Neural progenitor cell (in vitro differentiated cells): ENCODE measurements at regions not wholly inside any gene's neighbourhood (a gene's known extent, or its start where the extent isn't known, plus 50 kb on each side); places are given as distances from the start of the nearest gene placed in this dataset.
A peak's percentile ranks its signal among the peaks of the same experiment; 100 is the strongest.
"Not testable (repeated sequence)": the region's sequence is repeated elsewhere in the genome, so short reads cannot be mapped to it uniquely, and the experiment has no call there.

ENCODE experiments used
- DNase-seq: peaks from one replicate; pipeline ENCODE4 v3.0.0-alpha.2; 2016; ENCODE audit warnings: low spot score
- H2AFZ ChIP-seq: fragments of 200-600 bp; sonication (generic); replicated peaks from 2 replicates; pipeline ENCODE4 v1.6.1; 2016; ENCODE audit warnings: antibody characterized with exemption
- H3F3A ChIP-seq: fragments of 200-600 bp; sonication (generic); 2 replicates; pipeline ENCODE4 v1.6.1; 2016; ENCODE audit warnings: antibody characterized with exemption, low read depth
- H3K27ac ChIP-seq: fragments of 200-600 bp; sonication (generic); 2 replicates; pipeline ENCODE4 v1.5.1; 2016; ENCODE audit warnings: mild to moderate bottlenecking
- H3K27me3 ChIP-seq: fragments of 200-600 bp; sonication (generic); 2 replicates; pipeline ENCODE4 v1.6.1; 2016; ENCODE audit warnings: mild to moderate bottlenecking, moderate library complexity
- H3K36me3 ChIP-seq: fragments of 200-600 bp; sonication (generic); 2 replicates; pipeline ENCODE4 v1.5.1; 2016
- H3K4me1 ChIP-seq: fragments of 200-600 bp; sonication (generic); 2 replicates; pipeline ENCODE4 v1.6.1; 2016; ENCODE audit warnings: mixed run types
- H3K4me2 ChIP-seq: fragments of 200-600 bp; sonication (generic); 2 replicates; pipeline ENCODE4 v1.6.1; 2016
- H3K4me3 ChIP-seq: fragments of 200-600 bp; sonication (generic); 2 replicates; pipeline ENCODE4 v1.5.1; 2016
- H3K79me2 ChIP-seq: fragments of 200-600 bp; sonication (generic); 2 replicates; pipeline ENCODE4 v1.6.1; 2016; ENCODE audit warnings: low read depth
- H3K9ac ChIP-seq: fragments of 200-600 bp; sonication (generic); 2 replicates; pipeline ENCODE4 v1.6.1; 2016
- H3K9me3 ChIP-seq: fragments of 200-600 bp; sonication (generic); 2 replicates; pipeline ENCODE4 v1.5.1; 2016; ENCODE audit warnings: low read depth
- H4K20me1 ChIP-seq: fragments of 200-600 bp; sonication (generic); 2 replicates; pipeline ENCODE4 v1.6.1; 2016; ENCODE audit warnings: low read depth
- H3K27ac Mint-ChIP-seq: 3 replicates; pipeline ENCODE4 v1.8.0; 2021; ENCODE audit warnings: mixed read lengths
- H3K27me3 Mint-ChIP-seq: 2 replicates; pipeline ENCODE4 v1.8.0; 2022; ENCODE audit warnings: low read depth, mild to moderate bottlenecking, inconsistent platforms, moderate library complexity, mixed read lengths; ENCODE audit not compliant: insufficient read depth
- H3K36me3 Mint-ChIP-seq: 3 replicates; pipeline ENCODE4 v1.8.0; 2021; ENCODE audit warnings: mixed read lengths
- H3K4me1 Mint-ChIP-seq: 3 replicates; pipeline ENCODE4 v1.8.0; 2021; ENCODE audit warnings: mixed read lengths
- H3K4me3 Mint-ChIP-seq: 3 replicates; pipeline ENCODE4 v1.8.0; 2021; ENCODE audit warnings: mild to moderate bottlenecking, moderate library complexity, mixed read lengths
- H3K9me3 Mint-ChIP-seq: 3 replicates; pipeline ENCODE4 v1.8.0; 2020; ENCODE audit warnings: mixed read lengths
- CTCF ChIP-seq: fragments of 200-600 bp; sonication (generic); IDR thresholded peaks from 2 replicates; pipeline ENCODE4 v1.5.1; 2017; ENCODE audit warnings: antibody characterized with exemption, mild to moderate bottlenecking
- EZH2 ChIP-seq: fragments of 200-600 bp; sonication (generic); IDR thresholded peaks from 2 replicates; pipeline ENCODE4 v1.6.1; 2017; ENCODE audit warnings: antibody characterized with exemption, mild to moderate bottlenecking, moderate library complexity
- EZH2phosphoT487 ChIP-seq: fragments of 200-600 bp; sonication (generic); IDR thresholded peaks from 2 replicates; pipeline ENCODE4 v1.6.1; 2017; ENCODE audit warnings: antibody characterized with exemption

GRCh38 chr3:18177271-18177670, 247.9 kb downstream of the SATB1 start:
- H3K4me3 ChIP-seq = no peak overlapping the region
- H3K36me3 ChIP-seq = no peaks in the 10 kb centered on the region
- Mint-ChIP-seq H3K36me3 (no peaks in the 10 kb centered on the region), H3K9me3 (peaks cover 2% of the 10 kb centered on the region), H3K4me1 (no peaks in the 10 kb centered on the region), H3K27me3 (peaks cover 7% of the 10 kb centered on the region), H3K4me3 (no peak overlapping the region), H3K27ac (no peak overlapping the region)
- H3K9ac ChIP-seq = no peak overlapping the region
- no peak overlapping the region for H3K4me2 ChIP-seq
- no peaks in the 10 kb centered on the region for H3K27me3 ChIP-seq
- no peak overlapping the region for H2AFZ ChIP-seq
- no peak overlapping the region for H3K27ac ChIP-seq
- H3K79me2 ChIP-seq = no peaks in the 10 kb centered on the region
- TF ChIP-seq CTCF (no peak), EZH2phosphoT487 (no peak), EZH2 (no peak)
- H3K9me3 ChIP-seq = no peaks in the 10 kb centered on the region
- H4K20me1 ChIP-seq = no peaks in the 10 kb centered on the region
- DNase-seq = no peak
- H3F3A ChIP-seq = no peaks in the 10 kb centered on the region
- H3K4me1 ChIP-seq = no peaks in the 10 kb centered on the region

GRCh38 chr3:18173891-18174290, 251.2 kb downstream of the SATB1 start:
- not testable (repeated sequence) for H3K9me3 ChIP-seq, H3K9ac ChIP-seq, H3K36me3 ChIP-seq, H3K4me2 ChIP-seq, H3F3A ChIP-seq, H3K27ac Mint-ChIP-seq, H3K27ac ChIP-seq, H3K36me3 Mint-ChIP-seq, H4K20me1 ChIP-seq, DNase-seq, H3K27me3 Mint-ChIP-seq, H3K4me1 Mint-ChIP-seq, H3K27me3 ChIP-seq, H3K79me2 ChIP-seq, H3K4me3 ChIP-seq, H2AFZ ChIP-seq, H3K9me3 Mint-ChIP-seq, H3K4me3 Mint-ChIP-seq, H3K4me1 ChIP-seq

- Mint-ChIP-seq H3K4me1 (no peaks in the 10 kb centered on the region), H3K27me3 (no peaks in the 10 kb centered on the region), H3K27ac (no peak overlapping the region), H3K9me3 (no peaks in the 10 kb centered on the region), H3K36me3 (no peaks in the 10 kb centered on the region), H3K4me3 (no peak overlapping the region)
- no peaks in the 10 kb centered on the region for H3K79me2 ChIP-seq
- no peak overlapping the region for H3K4me3 ChIP-seq
- H4K20me1 ChIP-seq = no peaks in the 10 kb centered on the region
- H3K27ac ChIP-seq = no peak overlapping the region
- no peaks in the 10 kb centered on the region for H3F3A ChIP-seq
- no peaks in the 10 kb centered on the region for H3K4me1 ChIP-seq
- TF ChIP-seq EZH2 = no peak
- no peak overlapping the region for H2AFZ ChIP-seq
- no peak overlapping the region for H3K4me2 ChIP-seq
- H3K27me3 ChIP-seq = no peaks in the 10 kb centered on the region
- H3K9ac ChIP-seq = no peak overlapping the region
- no peak for DNase-seq
- no peaks in the 10 kb centered on the region for H3K9me3 ChIP-seq
- H3K36me3 ChIP-seq = no peaks in the 10 kb centered on the region
Measured at GRCh38 chr3:18159681-18160080, 265.5 kb downstream of the SATB1 start.

- Histone ChIP-seq H3K4me3 (no peak overlapping the region), H4K20me1 (no peaks in the 10 kb centered on the region), H3K27me3 (no peaks in the 10 kb centered on the region), H3K27ac (no peak overlapping the region), H3F3A (no peaks in the 10 kb centered on the region), H3K9ac (no peak overlapping the region), H2AFZ (no peak overlapping the region), H3K36me3 (no peaks in the 10 kb centered on the region), H3K9me3 (no peaks in the 10 kb centered on the region), H3K4me2 (no peak overlapping the region), H3K4me1 (peaks cover 20% of the 10 kb centered on the region), H3K79me2 (no peaks in the 10 kb centered on the region)
- peak overlapping the region; percentile 10 for H3K27ac Mint-ChIP-seq
- peak; percentile 29 for DNase-seq
- H3K27me3 Mint-ChIP-seq = peaks cover 2% of the 10 kb centered on the region
- no peaks in the 10 kb centered on the region for H3K36me3 Mint-ChIP-seq
- H3K4me1 Mint-ChIP-seq = peaks cover 28% of the 10 kb centered on the region
- H3K4me3 Mint-ChIP-seq = no peak overlapping the region
- TF ChIP-seq EZH2phosphoT487 (no peak), EZH2 (no peak), CTCF (no peak)
- no peaks in the 10 kb centered on the region for H3K9me3 Mint-ChIP-seq
Measured at GRCh38 chr3:18153571-18154173, 271.5 kb downstream of the SATB1 start.
